ENCODE measurements at regions not wholly inside any gene's neighbourhood (a gene's known extent, or its start where the extent isn't known, plus 50 kb on each side); places are given as distances from the start of the nearest gene placed in this dataset.

GRCh38 chr12:124148481-124149273 is 146.2 kb upstream of the RFLNA start (continued):
- no peak for TF ChIP-seq KDM5A (IDR thresholded peaks at IDR 0.05; ENCODE audit: low read length)
- TF ChIP-seq, protein P1, sequence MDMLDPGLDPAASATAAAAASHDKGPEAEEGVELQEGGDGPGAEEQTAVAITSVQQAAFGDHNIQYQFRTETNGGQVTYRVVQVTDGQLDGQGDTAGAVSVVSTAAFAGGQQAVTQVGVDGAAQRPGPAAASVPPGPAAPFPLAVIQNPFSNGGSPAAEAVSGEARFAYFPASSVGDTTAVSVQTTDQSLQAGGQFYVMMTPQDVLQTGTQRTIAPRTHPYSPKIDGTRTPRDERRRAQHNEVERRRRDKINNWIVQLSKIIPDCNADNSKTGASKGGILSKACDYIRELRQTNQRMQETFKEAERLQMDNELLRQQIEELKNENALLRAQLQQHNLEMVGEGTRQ (IDR thresholded peaks at IDR 0.05; ENCODE audit: low read length), result no peak
- no peak for TF ChIP-seq MAX (IDR thresholded peaks at IDR 0.05)
- no peak for TF ChIP-seq EP300 (IDR thresholded peaks at IDR 0.05; ENCODE audit: borderline replicate concordance in 1 of 2, low read depth in 2 of 2, low read length in 2 of 2)
- no peak for TF ChIP-seq RFX5 (IDR thresholded peaks at IDR 0.05; ENCODE audit: borderline replicate concordance, low read depth, low read length)
- TF ChIP-seq SAP30 (IDR thresholded peaks at IDR 0.05; ENCODE audit: insufficient read depth, insufficient replicate concordance, low read length), result no peak
